Gastroesophageal sphincter (tissue), 4 donors: ENCODE measurements at regions not wholly inside any gene's neighbourhood (a gene's known extent, or its start where the extent isn't known, plus 50 kb on each side); places are given as distances from the start of the nearest gene placed in this dataset.
A peak's percentile ranks its signal among the peaks of the same experiment; 100 is the strongest.

Experiments
- ATAC-seq: fragments of 150-250 bp; one replicate; pipeline ENCODE4 v1.9.1; 2016; ENCODE audit warnings: mild to moderate bottlenecking, moderate library complexity
- H3K27ac ChIP-seq, 4 donors: fragments of 200-600 bp; sonication (generic) in 3 of 4; 1 replicate in 3 of 4; 2 replicates in 1 of 4; pipeline ENCODE4 v1.5.1; 2016 to 2019
- H3K27me3 ChIP-seq: fragments of 200-600 bp; sonication (generic); one replicate; pipeline ENCODE4 v1.5.1; 2019
- H3K36me3 ChIP-seq, 2 donors: fragments of 200-600 bp; sonication (generic); one replicate each; pipeline ENCODE4 v1.5.1; 2019; ENCODE audit warnings: control low read depth in 1 of 2
- H3K4me1 ChIP-seq, 3 donors: fragments of 200-600 bp; sonication (generic); 1 replicate in 2 of 3; 2 replicates in 1 of 3; pipeline ENCODE4 v1.5.1; 2016 to 2019; ENCODE audit warnings: control low read depth in 2 of 3
- H3K4me3 ChIP-seq, 2 donors: fragments of 200-600 bp; sonication (generic); one replicate each; pipeline ENCODE4 v1.5.1; 2019; ENCODE audit warnings: mild to moderate bottlenecking in 1 of 2, moderate library complexity in 1 of 2
- H3K9me3 ChIP-seq, 3 donors: fragments of 200-600 bp; sonication (generic); one replicate each; pipeline ENCODE4 v1.5.1; 2017 to 2019; ENCODE audit warnings: control low read depth in 2 of 3
- CTCF ChIP-seq, 4 experiments: fragments of 200-600 bp in 2 of 4; fragments of 450-650 bp in 2 of 4; sonication (generic) in 1 of 4; IDR thresholded peaks; one replicate each; pipeline ENCODE4 v1.5.1; 2017 to 2019; ENCODE audit warnings: antibody characterized with exemption in 4 of 4, mild to moderate bottlenecking in 2 of 4, moderate library complexity in 2 of 4
- EP300 ChIP-seq: sonication (generic); formaldehyde crosslinking; IDR thresholded peaks from one replicate; pipeline ENCODE4 v1.6.1; 2017; ENCODE audit warnings: antibody characterized with exemption, mild to moderate bottlenecking
- POLR2A ChIP-seq, 2 donors: fragments of 450-650 bp; IDR thresholded peaks; one replicate each; pipeline ENCODE4 v1.6.1; 2017; ENCODE audit warnings: antibody characterized with exemption in 2 of 2, mild to moderate bottlenecking in 2 of 2, moderate library complexity in 1 of 2
- POLR2AphosphoS5 ChIP-seq: sonication (generic); formaldehyde crosslinking; IDR thresholded peaks from one replicate; pipeline ENCODE4 v1.6.1; 2017; ENCODE audit warnings: antibody characterized with exemption
- WGBS, 2 donors: methylation state at CpG; one replicate each; pipeline ENCODE4 v1.1.5; 2018; ENCODE audit warnings: low coverage in 1 of 2; 5-methylcytosine and 5-hydroxymethylcytosine counted together

GRCh38 chr12:66900616-66901015, 221.7 kb upstream of the GRIP1 start:
- H3K27ac ChIP-seq = peak overlapping the region in 1 of 4 donors; percentile 7
- TF ChIP-seq POLR2AphosphoS5 (no peak), CTCF (IDR thresholded peaks at IDR 0.05) (no peak), POLR2A (IDR thresholded peaks at IDR 0.05) (no peak), EP300 (no peak)
- no peaks in the 10 kb centered on the region for H3K27me3 ChIP-seq
- ATAC-seq = no peak
- H3K4me3 ChIP-seq = no peak overlapping the region
- H3K9me3 ChIP-seq = no peaks in the 10 kb centered on the region
- peaks cover 0 to 49% (median 3%) of the 10 kb centered on the region in 3 donors for H3K4me1 ChIP-seq
- 52 to 88% methylated on average over 1 to 2 of the region's 2 CpGs for WGBS, 2 donors
- H3K36me3 ChIP-seq = no peaks in the 10 kb centered on the region

- TF ChIP-seq POLR2AphosphoS5 (no peak), CTCF (IDR thresholded peaks at IDR 0.05) (no peak), POLR2A (IDR thresholded peaks at IDR 0.05) (no peak), EP300 (no peak)
- Histone ChIP-seq H3K9me3 (no peaks in the 10 kb centered on the region), H3K4me3 (no peak overlapping the region), H3K27me3 (no peaks in the 10 kb centered on the region), H3K36me3 (no peaks in the 10 kb centered on the region), H3K27ac (no peak overlapping the region), H3K4me1 (peaks cover 0 to 42% (median 3%) of the 10 kb centered on the region in 3 donors)
- no peak for ATAC-seq
- 71 to 72% methylated on average over 2 to 4 of the region's 4 CpGs for WGBS, 2 donors
Measured at GRCh38 chr12:66901138-66901932, 222.5 kb upstream of the GRIP1 start.

GRCh38 chr12:66902020-66902419, 223.1 kb upstream of the GRIP1 start:
- H3K9me3 ChIP-seq = no peaks in the 10 kb centered on the region
- H3K4me3 ChIP-seq = no peak overlapping the region
- H3K27ac ChIP-seq = no peak overlapping the region
- no peak for ATAC-seq
- peaks cover 0 to 35% (median 3%) of the 10 kb centered on the region in 3 donors for H3K4me1 ChIP-seq
- TF ChIP-seq EP300 = no peak
- no peak for TF ChIP-seq POLR2AphosphoS5
- TF ChIP-seq CTCF (IDR thresholded peaks at IDR 0.05) = no peak
- TF ChIP-seq POLR2A (IDR thresholded peaks at IDR 0.05) = no peak
- H3K36me3 ChIP-seq = no peaks in the 10 kb centered on the region
- H3K27me3 ChIP-seq = no peaks in the 10 kb centered on the region

- Histone ChIP-seq H3K4me3 (no peak overlapping the region), H3K27me3 (no peaks in the 10 kb centered on the region), H3K36me3 (no peaks in the 10 kb centered on the region), H3K9me3 (no peaks in the 10 kb centered on the region), H3K4me1 (peaks cover 0 to 18% (median 0%) of the 10 kb centered on the region in 3 donors), H3K27ac (no peak overlapping the region)
- no peak for ATAC-seq
- WGBS, 2 donors = 0 to 7% methylated on average over 1 of the region's 1 CpG
- no peak for TF ChIP-seq POLR2AphosphoS5
- no peak for TF ChIP-seq POLR2A (IDR thresholded peaks at IDR 0.05)
- TF ChIP-seq CTCF (IDR thresholded peaks at IDR 0.05) = peak in 1 of 4 experiments; percentile 38
Measured at GRCh38 chr12:66903782-66904396, 225.0 kb upstream of the GRIP1 start.

- Histone ChIP-seq H3K36me3 (no peaks in the 10 kb centered on the region), H3K4me1 (peaks cover 0 to 5% (median 0%) of the 10 kb centered on the region in 3 donors), H3K27me3 (no peaks in the 10 kb centered on the region), H3K4me3 (no peak overlapping the region), H3K9me3 (no peaks in the 10 kb centered on the region), H3K27ac (no peak overlapping the region)
- TF ChIP-seq POLR2AphosphoS5 = no peak
- no peak for TF ChIP-seq EP300
- TF ChIP-seq CTCF (IDR thresholded peaks at IDR 0.05) = no peak
- no peak for TF ChIP-seq POLR2A (IDR thresholded peaks at IDR 0.05)
- no peak for ATAC-seq
Measured at GRCh38 chr12:66905201-66905600, 226.3 kb upstream of the GRIP1 start.
